ENCODE measurements at regions not wholly inside any gene's neighbourhood (a gene's known extent, or its start where the extent isn't known, plus 50 kb on each side); places are given as distances from the start of the nearest gene placed in this dataset.

DNA sequence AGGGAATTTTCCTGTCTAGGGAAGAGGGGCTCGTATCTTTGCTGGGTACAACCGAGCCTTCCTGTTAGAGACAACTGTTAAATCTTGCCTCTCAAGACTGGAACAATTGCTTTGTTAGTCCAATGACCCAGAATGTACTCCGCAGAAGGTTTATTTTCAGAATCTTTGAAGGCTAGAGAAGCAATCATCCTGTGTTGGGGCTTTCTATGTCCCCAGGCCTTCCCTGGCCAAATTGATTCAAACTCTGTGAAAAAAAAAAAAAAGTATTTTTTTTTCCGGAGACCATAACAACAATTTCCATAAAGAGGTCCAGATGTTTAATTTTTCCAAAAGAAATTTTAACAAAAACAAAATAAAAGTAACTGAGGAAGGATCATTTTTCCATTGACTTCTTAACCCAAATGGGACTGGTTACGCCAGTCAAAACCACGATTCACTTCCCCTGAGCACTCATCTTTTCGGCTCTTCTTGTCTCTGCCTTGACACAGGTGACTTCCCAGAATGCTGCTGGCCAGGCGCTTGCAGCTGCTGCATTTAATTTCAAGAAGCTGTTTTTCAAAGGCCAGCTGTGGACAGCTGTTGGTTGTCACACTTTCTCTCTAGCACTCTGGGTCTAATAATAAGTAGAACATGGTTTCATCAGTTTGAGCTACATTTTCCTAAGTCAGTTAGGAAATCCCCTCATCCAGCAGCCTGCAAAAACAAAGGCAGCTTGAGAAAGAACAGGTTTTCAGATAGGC lies 81.6 kb upstream of the MANSC4 start:
- TF ChIP-seq, protein P1, sequence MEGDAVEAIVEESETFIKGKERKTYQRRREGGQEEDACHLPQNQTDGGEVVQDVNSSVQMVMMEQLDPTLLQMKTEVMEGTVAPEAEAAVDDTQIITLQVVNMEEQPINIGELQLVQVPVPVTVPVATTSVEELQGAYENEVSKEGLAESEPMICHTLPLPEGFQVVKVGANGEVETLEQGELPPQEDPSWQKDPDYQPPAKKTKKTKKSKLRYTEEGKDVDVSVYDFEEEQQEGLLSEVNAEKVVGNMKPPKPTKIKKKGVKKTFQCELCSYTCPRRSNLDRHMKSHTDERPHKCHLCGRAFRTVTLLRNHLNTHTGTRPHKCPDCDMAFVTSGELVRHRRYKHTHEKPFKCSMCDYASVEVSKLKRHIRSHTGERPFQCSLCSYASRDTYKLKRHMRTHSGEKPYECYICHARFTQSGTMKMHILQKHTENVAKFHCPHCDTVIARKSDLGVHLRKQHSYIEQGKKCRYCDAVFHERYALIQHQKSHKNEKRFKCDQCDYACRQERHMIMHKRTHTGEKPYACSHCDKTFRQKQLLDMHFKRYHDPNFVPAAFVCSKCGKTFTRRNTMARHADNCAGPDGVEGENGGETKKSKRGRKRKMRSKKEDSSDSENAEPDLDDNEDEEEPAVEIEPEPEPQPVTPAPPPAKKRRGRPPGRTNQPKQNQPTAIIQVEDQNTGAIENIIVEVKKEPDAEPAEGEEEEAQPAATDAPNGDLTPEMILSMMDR (IDR thresholded peaks at IDR 0.05 in 4 of 5, conservative IDR thresholded peaks at IDR 0.05 in 1 of 5), result no peak
- TF ChIP-seq POLR2A (IDR thresholded peaks at IDR 0.05), result no peak

Measured in gastrocnemius medialis (tissue), 4 donors.